Activated CD4-positive, alpha-beta T cell treated with anti-CD3 and anti-CD28 coated beads, Interleukin-2, amount 50 U/mL, for 16 hours (primary cell): ENCODE measurements at regions not wholly inside any gene's neighbourhood (a gene's known extent, or its start where the extent isn't known, plus 50 kb on each side); places are given as distances from the start of the nearest gene placed in this dataset.
A peak's percentile ranks its signal among the peaks of the same experiment; 100 is the strongest.

Source experiments
- DNase-seq: peaks from one replicate; pipeline ENCODE4 v3.0.0-alpha.2; 2020

DNA sequence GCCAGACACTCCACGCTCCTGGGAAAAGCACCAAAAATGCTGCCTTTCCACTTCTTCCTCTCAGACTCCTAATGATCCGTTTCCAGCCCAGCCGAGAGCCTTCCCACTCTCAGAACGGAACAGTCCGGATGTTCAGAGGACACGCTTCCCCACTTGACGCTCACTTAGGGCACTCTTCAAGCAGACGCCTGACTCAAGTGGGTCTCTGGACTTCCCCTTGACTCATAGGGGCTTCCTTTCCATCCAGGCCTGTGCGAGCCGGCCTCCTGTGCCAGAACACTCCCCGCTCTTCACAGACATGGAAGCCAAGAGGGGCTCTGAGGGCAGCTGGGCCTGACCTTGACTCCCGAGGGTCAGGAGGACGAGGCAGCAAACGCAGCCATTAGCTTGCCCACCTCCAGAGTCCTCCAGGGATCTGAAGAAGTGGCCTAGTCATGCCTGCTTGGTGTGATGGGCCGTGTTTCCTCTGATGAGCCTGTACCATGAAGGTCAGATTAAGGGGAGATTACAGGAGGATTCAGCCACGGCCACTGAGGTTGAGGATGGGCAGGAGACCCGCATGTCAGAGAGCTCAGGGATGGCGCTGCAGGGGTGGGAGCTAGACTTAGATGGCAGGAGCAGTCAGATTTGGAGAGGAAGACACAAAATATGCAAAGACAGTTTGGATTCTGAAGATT is 114.7 kb upstream of the TLE3 start:
- DNase-seq, result no peak

DNA sequence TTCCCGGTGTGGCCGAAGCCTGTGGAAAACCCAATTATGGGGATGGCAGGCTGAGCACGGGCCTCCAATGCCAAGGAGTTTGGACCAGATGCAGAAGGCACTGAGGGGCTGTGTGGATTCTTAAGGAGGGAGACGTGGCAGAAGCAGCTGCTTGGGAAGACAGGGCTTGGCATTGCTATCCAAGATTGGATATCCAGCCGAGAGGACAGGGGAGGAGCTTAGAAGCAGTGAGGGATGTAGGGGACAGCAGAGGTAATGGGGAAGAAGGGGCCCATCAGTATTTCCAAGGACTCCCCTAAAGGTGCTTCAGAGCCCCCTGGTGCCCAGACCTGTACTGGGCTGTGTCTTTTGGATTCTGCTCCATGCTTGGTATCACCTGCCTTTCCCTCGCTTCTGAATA is 112.8 kb upstream of the TLE3 start:
- DNase-seq, result no peak

- no peak for DNase-seq
Measured at GRCh38 chr15:70210076-70210475, 112.4 kb upstream of the TLE3 start.

GRCh38 chr15:70209499-70209898 is 111.8 kb upstream of the TLE3 start:
- no peak for DNase-seq

DNA sequence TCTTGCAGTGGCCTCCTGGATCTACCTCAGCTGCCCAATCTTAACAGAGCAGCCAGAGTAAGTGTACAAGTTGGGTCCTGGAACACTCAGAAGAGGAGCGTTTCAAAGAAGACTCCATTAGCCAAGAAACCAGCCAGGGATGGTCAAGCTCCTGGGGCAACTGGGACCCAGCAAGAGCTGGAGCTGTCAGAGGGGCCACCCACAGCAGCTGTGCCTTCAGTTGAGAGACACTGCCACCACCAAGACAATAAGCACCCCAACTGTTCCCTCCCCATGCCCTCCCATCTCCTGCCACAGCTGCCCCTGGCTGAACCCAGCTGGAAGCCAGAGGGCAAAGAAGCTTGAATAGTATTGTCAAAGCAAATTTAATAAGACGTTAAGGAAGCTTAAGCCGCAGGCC is 110.6 kb upstream of the TLE3 start:
- DNase-seq, result no peak

- DNase-seq, result no peak
Measured at GRCh38 chr15:70206668-70207067, 109.0 kb upstream of the TLE3 start.

DNA sequence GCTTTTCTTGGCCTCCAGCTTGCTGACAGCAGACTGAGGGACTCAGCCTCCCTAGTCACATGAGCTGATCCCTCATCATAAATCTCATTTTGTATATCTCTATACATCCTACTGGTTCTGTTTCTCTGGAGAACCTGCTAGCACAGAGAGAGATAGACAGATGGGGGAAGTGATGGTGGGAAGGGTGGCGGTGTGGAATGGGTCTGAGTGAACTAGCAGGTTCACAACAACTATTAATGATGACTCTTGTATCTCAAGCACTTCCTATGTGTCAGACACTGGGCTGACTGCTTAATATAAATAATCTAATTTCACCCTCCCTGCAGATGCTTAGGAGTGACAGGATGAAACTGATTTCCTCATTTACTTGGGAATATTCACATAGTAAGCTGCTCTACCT is 106.9 kb upstream of the TLE3 start:
- DNase-seq, result no peak

- no peak for DNase-seq
Measured at GRCh38 chr15:70203981-70204560, 106.4 kb upstream of the TLE3 start.

DNA sequence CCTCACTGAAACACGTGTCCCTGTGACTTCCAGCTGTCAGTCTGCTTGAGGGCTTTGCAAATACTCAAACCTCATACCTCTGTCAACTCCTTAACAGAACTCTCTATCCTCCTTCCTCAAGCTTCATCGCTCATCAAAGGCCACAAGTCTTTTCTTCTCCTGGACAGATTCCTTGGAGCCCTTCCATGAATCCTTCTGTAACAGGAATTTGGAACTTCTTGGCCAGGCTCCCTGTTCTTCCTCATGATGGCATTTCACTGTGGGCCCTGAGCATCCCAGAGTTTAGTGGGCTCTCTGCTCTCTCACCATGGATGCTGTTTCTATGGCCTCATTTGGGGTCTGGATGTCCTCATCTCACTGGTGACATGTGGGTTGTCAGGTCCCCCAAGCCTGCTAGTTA is 105.0 kb upstream of the TLE3 start:
- DNase-seq, result no peak

- DNase-seq, result no peak
Measured at GRCh38 chr15:70201425-70201775, 103.7 kb upstream of the TLE3 start.

DNA sequence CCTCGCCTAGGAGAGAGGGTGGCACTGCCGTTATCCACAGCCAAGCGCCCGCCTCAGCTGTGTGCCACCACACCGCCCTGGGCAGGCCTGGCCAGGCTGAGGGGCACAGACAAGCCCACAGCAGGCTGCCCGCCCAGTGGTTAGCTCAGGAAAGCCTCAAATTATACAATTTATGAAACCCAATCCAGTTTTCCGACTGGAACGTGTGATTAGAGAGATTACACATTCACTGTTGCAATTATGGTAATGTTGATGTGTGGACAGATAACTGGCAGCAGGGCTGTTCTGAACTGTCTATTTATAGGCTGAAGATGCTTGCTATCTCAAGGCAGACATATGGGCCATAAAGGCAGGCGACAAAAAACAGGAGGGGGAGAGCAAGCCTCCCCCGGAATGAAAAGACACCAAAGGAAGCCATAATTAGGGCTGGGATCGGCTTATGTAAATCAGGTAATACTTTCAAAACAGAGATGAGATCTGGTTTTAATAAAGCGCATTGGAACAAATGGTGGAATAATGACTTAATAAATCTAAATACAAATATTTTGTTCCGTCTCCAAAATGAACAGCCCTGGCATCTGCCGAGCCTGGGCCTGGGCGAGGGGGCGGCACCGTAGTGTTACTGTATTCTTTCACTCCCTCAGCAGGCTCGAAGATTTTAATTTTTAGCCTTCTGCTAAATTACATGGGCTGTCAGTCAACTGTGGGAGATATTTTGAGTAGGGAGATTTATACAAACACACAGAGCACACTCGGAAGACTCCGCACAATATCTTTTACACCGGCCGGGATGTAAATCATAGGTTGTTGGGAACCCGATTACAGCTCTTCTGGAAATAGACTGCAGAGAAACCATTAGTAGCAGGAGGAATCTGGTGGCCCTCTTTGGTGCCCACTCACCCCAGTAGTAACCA is 103.1 kb upstream of the TLE3 start:
- no peak for DNase-seq

- no peak for DNase-seq
Measured at GRCh38 chr15:70199540-70200410, 102.1 kb upstream of the TLE3 start.

GRCh38 chr15:70199124-70199482 is 101.4 kb upstream of the TLE3 start:
- DNase-seq, result no peak

- DNase-seq, result no peak
Measured at GRCh38 chr15:70198441-70199123, 100.9 kb upstream of the TLE3 start.

DNA sequence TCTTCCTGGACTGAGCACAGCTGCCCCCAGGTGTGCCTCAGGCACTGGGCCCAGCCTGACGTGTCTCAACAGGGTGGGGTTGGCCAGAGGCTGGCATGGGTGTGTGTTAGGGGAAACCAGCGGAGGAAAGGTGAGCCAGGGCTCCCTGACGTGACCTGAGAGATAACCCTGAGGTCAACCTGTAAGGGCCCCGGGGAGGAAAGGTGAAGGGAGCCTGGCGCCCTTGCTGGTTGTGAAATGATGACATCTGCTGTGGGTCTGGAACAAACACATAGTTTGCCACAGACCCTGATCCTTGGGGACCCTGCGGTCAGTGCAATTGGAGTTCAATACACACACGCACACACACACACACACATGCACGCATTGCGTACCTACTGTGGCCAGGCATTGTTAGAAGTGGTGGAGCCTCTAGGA is 100.2 kb upstream of the TLE3 start:
- no peak for DNase-seq

DNA sequence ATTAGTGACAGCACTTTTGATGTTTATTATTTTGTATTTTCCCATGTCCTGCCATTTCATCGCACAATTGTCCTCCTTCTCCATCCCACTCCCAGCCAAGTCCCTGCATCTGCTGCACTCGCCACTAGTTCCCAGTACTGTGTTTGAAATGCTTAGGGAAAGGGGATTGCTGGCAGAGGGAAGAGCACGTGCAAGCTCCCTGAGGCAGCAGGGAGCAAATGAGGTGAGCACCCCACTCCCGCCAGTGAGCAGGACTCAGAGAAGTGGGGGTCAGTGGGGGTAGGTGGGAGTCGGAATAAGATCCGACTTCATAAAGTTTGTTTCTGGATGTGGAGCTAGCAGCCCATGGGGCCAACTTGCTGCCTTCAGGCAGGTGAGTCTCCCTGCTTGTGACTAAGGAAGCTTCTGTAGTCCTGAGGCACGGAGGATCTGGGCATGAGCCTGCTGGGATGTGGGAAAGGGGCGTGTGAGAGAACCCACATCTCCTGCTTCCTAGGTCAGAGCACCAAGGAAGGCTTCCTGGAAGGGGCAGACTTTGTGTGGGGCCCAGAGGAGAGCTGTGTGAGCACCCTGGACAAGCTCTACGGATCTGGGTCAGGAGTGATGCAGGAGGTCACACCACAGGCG is 99.7 kb upstream of the TLE3 start:
- DNase-seq, result no peak

DNA sequence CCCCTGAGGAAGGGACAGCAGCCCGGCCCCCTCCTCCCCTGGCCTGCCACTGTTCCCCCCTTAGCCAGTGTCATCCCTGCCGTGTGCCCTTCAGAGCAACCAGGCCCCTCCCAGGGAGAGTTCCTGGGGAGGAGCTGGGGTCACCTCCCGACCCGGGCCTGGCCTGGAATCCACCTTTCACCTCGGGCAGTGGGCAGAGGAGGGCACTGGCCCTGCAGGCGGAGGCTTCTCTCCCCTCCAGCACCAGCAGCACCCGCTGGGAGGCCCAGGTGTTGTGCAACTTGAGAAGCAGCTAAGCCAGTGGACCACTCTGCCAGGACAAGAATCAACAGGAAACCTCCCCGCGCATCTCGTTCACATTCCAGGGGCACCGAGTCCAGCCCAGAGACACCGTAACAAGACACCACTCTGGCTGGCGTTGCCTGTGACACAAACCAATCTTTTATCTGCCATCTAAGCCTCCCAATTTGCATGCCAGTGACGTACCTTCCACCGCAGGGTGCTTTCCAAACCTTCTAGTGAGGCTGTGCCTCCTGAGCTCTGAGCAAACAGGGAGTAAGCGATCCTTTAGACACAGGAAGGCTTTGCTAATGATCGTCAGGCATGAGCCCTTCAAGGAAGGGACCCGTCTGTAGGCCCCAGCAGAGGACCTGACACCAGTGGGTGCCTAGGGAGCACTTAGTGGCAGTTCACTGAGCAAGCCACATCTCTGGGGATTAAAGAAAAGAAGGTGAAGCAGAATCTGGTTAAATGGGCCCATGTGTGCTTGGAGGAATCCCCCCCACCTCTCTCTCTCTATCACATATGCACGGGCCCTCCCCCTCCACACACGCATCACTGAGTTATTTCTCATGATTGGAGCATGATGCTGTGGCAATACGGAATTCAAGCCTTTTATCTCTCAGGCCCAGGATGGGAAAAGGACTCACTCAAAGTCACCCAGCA is 98.9 kb upstream of the TLE3 start:
- DNase-seq, result peak; percentile 59

- no peak for DNase-seq
Measured at GRCh38 chr15:70195587-70196305, 98.0 kb upstream of the TLE3 start.

DNA sequence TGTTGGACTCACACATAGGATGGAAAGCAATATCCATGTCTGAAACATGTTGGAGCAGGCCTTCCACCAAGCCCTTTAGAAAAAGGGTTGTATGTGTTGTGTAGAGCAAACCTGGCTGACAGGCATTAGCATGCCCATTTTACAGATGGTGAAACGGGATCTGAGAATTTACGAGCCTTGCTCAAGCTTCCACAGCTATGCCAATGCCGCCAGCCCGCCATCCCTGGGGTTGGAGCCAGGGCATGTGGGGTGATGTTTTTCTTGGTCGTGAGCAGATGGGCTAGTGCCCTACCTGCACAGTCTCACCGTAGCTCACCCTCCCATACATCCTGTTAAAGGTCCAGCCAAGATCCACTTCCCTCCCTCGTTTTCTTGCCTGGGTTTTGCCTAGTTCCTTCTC is 97.5 kb upstream of the TLE3 start:
- no peak for DNase-seq

- DNase-seq, result no peak
Measured at GRCh38 chr15:70194266-70194665, 96.5 kb upstream of the TLE3 start.
